HepG2 (cell line): ENCODE measurements at regions not wholly inside any gene's neighbourhood (a gene's known extent, or its start where the extent isn't known, plus 50 kb on each side); places are given as distances from the start of the nearest gene placed in this dataset.

Source experiments
- ATAC-seq: fragments of 200-7000 bp; cut with Tn5 transposase; 3 replicates; pipeline ENCODE4 v1.9.1; 2020; ENCODE audit warnings: mild to moderate bottlenecking, moderate library complexity
- BruUV-seq: library from RNA; stranded (reverse); fragments of 400-500 nt; replicated peaks from 2 replicates; lab custom pipeline; 2021; lab: Mats Ljungman, UMichigan
- CTCF ChIA-PET: fragments of 300-600 bp; formaldehyde crosslinking; extraction: SDS; loops from one replicate; lab custom pipeline; 2021; ENCODE audit warnings: low total read pairs, inconsistent platforms, low intra/inter-chr PET ratio; lab: Yijun Ruan, JAX
- POLR2A ChIA-PET: fragments of 350-600 bp; sonication (Branson Sonifier 250); formaldehyde crosslinking; loops from one replicate; lab custom pipeline; 2020; ENCODE audit warnings: antibody characterized with exemption, inconsistent platforms; lab: Yijun Ruan, JAX
- DNase-seq: peaks from one replicate; pipeline ENCODE4 v3.0.0-alpha.2; 2015; ENCODE audit warnings: low spot score
- FAIRE-seq: peaks from 3 replicates; lab custom pipeline; 2011; peaks lifted over from hg19 to GRCh38; lab: Jason Lieb, UNC
- H2AFZ ChIP-seq: one replicate; pipeline ENCODE4 v1.6.1; 2011; ENCODE audit warnings: low read length, inconsistent platforms
- H3K27ac ChIP-seq: fragments of 300-600 bp; 3 replicates; pipeline ENCODE4 v1.8.0; 2011; ENCODE audit warnings: mixed run types, mild to moderate bottlenecking, mixed read lengths, low read length, inconsistent platforms; ENCODE audit not compliant: insufficient read depth; ENCODE audit errors: extremely low read length
- H3K27me3 ChIP-seq, 2 experiments: fragments of 200-600 bp in 1 of 2; 2 replicates in 1 of 2; 3 replicates in 1 of 2; pipeline versions ENCODE4 v1.6.0 to v1.8.0; 2011; ENCODE audit warnings: low read length in 2 of 2, mild to moderate bottlenecking in 2 of 2, moderate library complexity in 2 of 2, inconsistent platforms in 1 of 2; ENCODE audit not compliant: insufficient read depth in 2 of 2, control insufficient read depth in 1 of 2
- H3K36me3 ChIP-seq, 2 experiments: fragments of 200-600 bp in 1 of 2; replicated peaks in 1 of 2; 2 replicates in 1 of 2; 3 replicates in 1 of 2; pipeline versions ENCODE4 v1.5.1 to v1.8.0; 2011; ENCODE audit warnings: low read length in 2 of 2, inconsistent platforms in 1 of 2; ENCODE audit not compliant: insufficient read depth in 2 of 2, control insufficient read depth in 1 of 2
- H3K4me1 ChIP-seq: 2 replicates; pipeline ENCODE4 v1.5.1; 2012; ENCODE audit warnings: low read length, inconsistent platforms; ENCODE audit not compliant: insufficient read depth
- H3K4me2 ChIP-seq: 2 replicates; pipeline ENCODE4 v1.6.0; 2011; ENCODE audit warnings: low read depth, low read length, inconsistent platforms
- H3K4me3 ChIP-seq, 3 experiments: fragments of 200-600 bp in 1 of 3; sonication (generic), shearing (Covaris generic) in 1 of 3; replicated peaks in 1 of 3; 2 replicates each; pipeline ENCODE4 v1.5.1; 2011 to 2016; ENCODE audit warnings: low read length in 3 of 3, inconsistent platforms in 2 of 3, low read depth in 2 of 3, mild to moderate bottlenecking in 2 of 3, control low read depth in 1 of 3, mixed read lengths in 1 of 3; ENCODE audit not compliant: insufficient read depth in 1 of 3
- H3K79me2 ChIP-seq: one replicate; pipeline ENCODE4 v1.6.1; 2011; ENCODE audit warnings: low read length, inconsistent platforms; ENCODE audit not compliant: insufficient read depth
- H3K9ac ChIP-seq: 2 replicates; pipeline ENCODE4 v1.6.0; 2011; ENCODE audit warnings: mild to moderate bottlenecking, low read depth, low read length, inconsistent platforms; ENCODE audit not compliant: insufficient read depth
- H3K9me3 ChIP-seq: 2 replicates; pipeline ENCODE4 v1.5.1; 2012; ENCODE audit warnings: mild to moderate bottlenecking, low read length
- H4K20me1 ChIP-seq: 2 replicates; pipeline ENCODE4 v1.6.0; 2011; ENCODE audit warnings: inconsistent platforms, mild to moderate bottlenecking, low read length, moderate library complexity; ENCODE audit not compliant: insufficient read depth
- KDM3A ChIP-seq: IDR thresholded peaks from 2 replicates; pipeline ENCODE4 v1.6.1; 2018; ENCODE audit warnings: low read depth, missing compliant biosample characterization
- ZNF629 ChIP-seq: sonication (generic); formaldehyde crosslinking; conservative IDR thresholded peaks from 2 replicates; pipeline ENCODE4 v1.5.0; 2020; ENCODE audit warnings: missing genetic modification reagents
- ZNF784 ChIP-seq: sonication (generic); formaldehyde crosslinking; IDR thresholded peaks from 2 replicates; pipeline ENCODE4 v1.5.1; 2020; ENCODE audit warnings: missing genetic modification reagents, mild to moderate bottlenecking, borderline replicate concordance
- ZSCAN30 ChIP-seq: sonication (generic); formaldehyde crosslinking; IDR thresholded peaks from 2 replicates; pipeline ENCODE4 v1.5.0; 2020; ENCODE audit warnings: mild to moderate bottlenecking, missing genetic modification reagents
- WGBS: methylation state at CpG from one replicate; pipeline ENCODE4 v1.1.6; 2017; ENCODE audit warnings: low lambda C conversion rate; 5-methylcytosine and 5-hydroxymethylcytosine counted together
- in situ Hi-C: cut with HindIII; loops from 2 replicates; pipeline ENCODE4 v1.10.0; 2017; ENCODE audit warnings: low pct_unique_long_range_greater_than_20kb; ENCODE audit not compliant: extremely low pct_ligation_motif_present
- intact Hi-C: fragments of 100-400 bp; cut with micrococcal nuclease; formaldehyde crosslinking; loops from one replicate; pipeline ENCODE4 v1.10.0; 2022; ENCODE audit not compliant: unreplicated experiment

DNA sequence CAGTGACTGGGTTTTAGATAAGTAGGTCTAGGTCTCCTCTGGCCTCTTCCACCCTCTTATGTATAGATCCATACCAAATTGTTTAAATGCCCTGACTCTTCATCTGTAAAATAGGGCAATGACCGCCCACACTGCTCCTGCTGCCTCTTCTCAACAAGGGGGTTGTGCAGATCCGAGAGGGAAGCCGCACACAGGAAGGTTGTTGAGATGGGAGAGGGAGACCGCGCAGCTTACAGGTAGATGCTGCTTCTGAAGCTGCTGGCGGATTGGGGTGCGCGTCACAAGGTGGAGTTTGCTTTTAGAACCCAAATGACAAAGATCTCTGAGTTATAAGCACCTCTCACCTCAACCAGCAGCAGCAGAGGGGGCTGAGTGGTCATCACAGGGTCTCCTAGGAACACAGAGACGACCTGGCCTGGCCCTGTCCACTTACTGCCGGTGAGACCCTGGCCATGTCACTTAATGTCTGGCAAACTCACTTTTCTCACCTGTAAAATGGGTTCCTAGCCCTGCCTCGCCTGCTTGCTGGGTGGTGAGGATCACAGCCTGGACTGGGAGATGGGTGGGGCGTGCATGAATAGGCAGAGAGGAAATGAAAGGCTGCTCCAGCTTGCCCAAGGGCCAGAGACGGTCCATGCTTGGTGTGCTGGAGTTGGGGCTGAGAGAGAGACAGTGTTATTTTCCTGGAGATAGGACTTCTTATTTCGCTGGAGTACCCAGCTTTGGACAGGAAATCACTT lies 251.3 kb downstream of the EIPR1 start:
- intact Hi-C loops, result no loop called here
- no peak overlapping the region for H3K27ac ChIP-seq
- TF ChIP-seq ZNF629 (CRISPR knock-in tag) (peak; percentile 72), ZNF784 (CRISPR knock-in tag) (no peak), KDM3A (CRISPR knock-in tag) (no peak)
- TF ChIP-seq, all 625 proteins: peak for 1
- H3K4me2 ChIP-seq, result no peak overlapping the region
- H3K27me3 ChIP-seq, result no peaks in the 10 kb centered on the region; a peak in 1 of 5 replicates
- H3K9ac ChIP-seq, result no peak overlapping the region
- H4K20me1 ChIP-seq, result no peaks in the 10 kb centered on the region
- no TSS peak for BruUV-seq
- H2AFZ ChIP-seq, result no peak overlapping the region
- no peaks in the 10 kb centered on the region for H3K79me2 ChIP-seq
- ATAC-seq, result no peak
- POLR2A ChIA-PET, result no interaction called here
- in situ Hi-C loops, result no loop called here
- no peak overlapping the region for H3K4me3 ChIP-seq
- no peaks in the 10 kb centered on the region for H3K4me1 ChIP-seq
- H3K9me3 ChIP-seq, result no peaks in the 10 kb centered on the region
- CTCF ChIA-PET, result no interaction called here
- no peak for DNase-seq
- H3K36me3 ChIP-seq, result no peaks in the 10 kb centered on the region
- no peak for FAIRE-seq
- 57% methylated on average over 14 of the region's 14 CpGs for WGBS

GRCh38 chr2:3125761-3126130 lies 251.9 kb downstream of the EIPR1 start:
- no TSS peak for BruUV-seq
- H3K4me3 ChIP-seq, result no peak overlapping the region
- no peaks in the 10 kb centered on the region for H3K79me2 ChIP-seq
- FAIRE-seq (no peak), ATAC-seq (peak; percentile 29), DNase-seq (no peak)
- no peak overlapping the region for H3K4me2 ChIP-seq
- no peak overlapping the region for H3K9ac ChIP-seq
- intact Hi-C loops, result no loop called here
- no peak overlapping the region for H3K27ac ChIP-seq
- ChIA-PET CTCF (no interaction called here), POLR2A (no interaction called here)
- no peaks in the 10 kb centered on the region for H3K9me3 ChIP-seq
- no peak for TF ChIP-seq ZSCAN30
- no peaks in the 10 kb centered on the region; a peak in 1 of 5 replicates for H3K27me3 ChIP-seq
- H3K4me1 ChIP-seq, result no peaks in the 10 kb centered on the region
- 54% methylated on average over 10 of the region's 10 CpGs for WGBS
- no peak overlapping the region for H2AFZ ChIP-seq
- no peaks in the 10 kb centered on the region for H3K36me3 ChIP-seq
- in situ Hi-C loops, result no loop called here
- H4K20me1 ChIP-seq, result no peaks in the 10 kb centered on the region
